Choroid plexus epithelial cell (primary cell): ENCODE measurements at regions not wholly inside any gene's neighbourhood (a gene's known extent, or its start where the extent isn't known, plus 50 kb on each side); places are given as distances from the start of the nearest gene placed in this dataset.
A peak's percentile ranks its signal among the peaks of the same experiment; 100 is the strongest.

Experiments
- DNase-seq: peaks from one replicate; pipeline ENCODE4 v3.0.0-alpha.2; 2010; ENCODE audit warnings: low read depth
- H3K4me3 ChIP-seq: 2 replicates; pipeline ENCODE4 v1.5.1; 2011; ENCODE audit warnings: low read depth, mild to moderate bottlenecking, control low read depth, low read length, moderate library complexity
- TF ChIP-seq, protein P1 (sequence below): conservative IDR thresholded peaks from 2 replicates; pipeline ENCODE4 v1.5.1; 2011; ENCODE audit warnings: low read depth, mild to moderate bottlenecking, control low read depth, inconsistent platforms, low read length, moderate library complexity

- DNase-seq, result no peak
- no peak overlapping the region for H3K4me3 ChIP-seq
- TF ChIP-seq, protein P1, sequence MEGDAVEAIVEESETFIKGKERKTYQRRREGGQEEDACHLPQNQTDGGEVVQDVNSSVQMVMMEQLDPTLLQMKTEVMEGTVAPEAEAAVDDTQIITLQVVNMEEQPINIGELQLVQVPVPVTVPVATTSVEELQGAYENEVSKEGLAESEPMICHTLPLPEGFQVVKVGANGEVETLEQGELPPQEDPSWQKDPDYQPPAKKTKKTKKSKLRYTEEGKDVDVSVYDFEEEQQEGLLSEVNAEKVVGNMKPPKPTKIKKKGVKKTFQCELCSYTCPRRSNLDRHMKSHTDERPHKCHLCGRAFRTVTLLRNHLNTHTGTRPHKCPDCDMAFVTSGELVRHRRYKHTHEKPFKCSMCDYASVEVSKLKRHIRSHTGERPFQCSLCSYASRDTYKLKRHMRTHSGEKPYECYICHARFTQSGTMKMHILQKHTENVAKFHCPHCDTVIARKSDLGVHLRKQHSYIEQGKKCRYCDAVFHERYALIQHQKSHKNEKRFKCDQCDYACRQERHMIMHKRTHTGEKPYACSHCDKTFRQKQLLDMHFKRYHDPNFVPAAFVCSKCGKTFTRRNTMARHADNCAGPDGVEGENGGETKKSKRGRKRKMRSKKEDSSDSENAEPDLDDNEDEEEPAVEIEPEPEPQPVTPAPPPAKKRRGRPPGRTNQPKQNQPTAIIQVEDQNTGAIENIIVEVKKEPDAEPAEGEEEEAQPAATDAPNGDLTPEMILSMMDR, result no peak
These were observed 491.3 kb downstream of the BUD13 start for GRCh38 chr11:116281173-116282160.

DNA sequence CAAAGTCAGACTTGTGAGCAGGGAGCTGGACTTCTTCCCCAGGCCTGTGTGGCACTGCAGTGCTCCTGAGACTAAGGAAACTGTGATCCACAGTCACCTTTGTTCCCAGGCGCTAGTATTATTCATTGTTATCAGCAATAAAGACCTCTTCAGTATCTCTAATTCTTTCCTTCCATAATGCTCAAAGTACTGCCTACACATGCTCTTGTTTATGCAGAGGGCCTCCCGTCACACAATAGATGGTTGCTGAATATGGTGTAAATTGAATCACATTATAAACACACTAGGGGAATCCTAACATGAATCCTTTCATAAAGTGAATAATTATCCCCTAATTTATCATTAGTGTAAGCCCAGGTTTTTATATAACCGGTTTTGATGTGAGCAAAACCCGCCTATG lies 493.3 kb downstream of the BUD13 start:
- TF ChIP-seq, protein P1, result no peak
- no peak for DNase-seq
- H3K4me3 ChIP-seq, result no peak overlapping the region

GRCh38 chr11:116278076-116278475 lies 494.7 kb downstream of the BUD13 start:
- H3K4me3 ChIP-seq, result no peak overlapping the region
- no peak for DNase-seq
- TF ChIP-seq, protein P1, result no peak

DNA sequence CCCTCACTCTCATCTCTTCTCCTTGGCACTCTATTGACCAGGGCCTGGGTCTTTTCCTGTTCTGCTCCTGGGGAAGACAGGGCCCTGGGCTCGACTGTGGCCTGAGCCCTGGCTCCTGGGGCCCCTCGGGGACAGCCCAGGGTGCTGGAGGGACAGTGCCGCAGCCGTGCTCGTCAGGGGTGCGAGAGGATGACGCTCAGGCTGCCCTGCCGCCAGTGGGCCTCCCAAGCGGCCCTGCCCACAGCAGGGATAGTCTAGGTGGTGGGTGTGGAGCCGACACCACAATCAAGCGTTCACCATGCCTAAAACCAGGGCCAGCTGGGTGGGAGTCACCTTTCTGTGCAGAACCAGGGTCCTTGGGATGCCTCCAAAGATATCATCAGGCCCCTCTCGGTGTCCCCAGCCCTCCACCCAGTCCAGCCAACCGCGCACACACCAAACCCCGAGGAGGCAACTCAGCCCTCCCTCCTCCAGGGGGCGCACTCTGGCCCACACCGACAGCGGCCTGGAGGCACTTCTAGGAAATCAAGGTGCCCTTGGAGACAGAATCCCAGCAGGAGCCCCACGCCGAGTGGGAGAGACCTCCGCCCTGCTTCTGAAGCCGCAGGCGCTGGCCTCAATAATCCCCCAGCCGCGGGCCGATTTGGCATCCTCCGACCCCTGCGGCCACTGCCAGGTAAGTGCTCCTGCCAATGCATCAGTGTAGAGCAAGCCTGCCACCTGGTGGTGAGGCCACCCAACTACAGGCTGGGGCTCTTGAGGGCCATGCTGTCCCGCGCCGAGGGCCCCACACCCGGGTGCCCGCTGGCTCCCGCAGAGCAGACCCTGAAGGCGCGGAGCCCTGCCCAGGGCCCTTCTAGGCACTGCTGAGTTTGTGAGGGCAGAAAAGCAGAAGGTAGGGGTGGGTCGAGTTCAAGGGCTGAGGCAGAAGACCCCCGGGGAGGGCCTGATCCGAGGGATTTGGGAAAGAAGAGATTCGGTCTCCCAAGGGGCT lies 496.4 kb downstream of the BUD13 start:
- no peak overlapping the region for H3K4me3 ChIP-seq
- peak; percentile 39 for DNase-seq
- TF ChIP-seq, protein P1, result peak; percentile 62

DNA sequence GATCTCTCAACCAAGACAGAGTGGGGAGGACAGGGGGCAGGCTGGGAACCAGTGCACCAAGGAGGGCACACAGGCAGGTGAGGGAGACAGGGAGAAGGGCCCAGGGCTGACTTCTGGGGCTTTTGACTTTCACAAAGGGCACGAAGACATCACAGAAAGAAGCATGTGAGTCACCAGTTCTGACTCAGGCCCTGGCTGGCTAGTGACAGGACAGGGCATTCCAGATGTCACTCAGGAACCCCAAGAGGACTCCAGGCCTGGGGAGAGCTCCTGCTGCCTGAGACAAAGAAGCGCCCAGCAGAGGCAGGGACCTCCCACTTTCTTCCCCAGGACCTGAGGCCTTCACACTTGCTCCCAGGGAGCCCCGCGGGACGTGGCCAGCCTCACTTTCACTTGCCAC lies 497.2 kb downstream of the BUD13 start:
- no peak for DNase-seq

DNA sequence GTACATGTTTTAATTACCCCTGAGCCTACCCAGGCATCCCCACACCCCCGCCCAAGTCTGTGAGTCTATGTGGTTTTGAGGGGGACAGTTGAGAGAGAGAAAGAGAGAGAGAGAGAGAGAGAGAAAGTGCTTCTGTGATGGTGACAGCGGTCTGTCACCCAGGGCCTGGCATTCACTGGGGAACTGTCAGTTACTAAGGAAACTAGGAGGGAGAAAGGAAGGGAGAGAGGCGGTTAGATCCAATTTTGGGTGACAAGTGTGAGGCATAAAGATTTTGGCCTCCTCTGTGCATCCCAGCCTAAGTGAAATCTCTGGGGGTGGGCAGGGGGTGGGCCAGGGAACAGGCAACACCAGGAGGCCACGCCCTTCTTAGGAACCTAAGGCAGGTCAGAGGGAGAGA lies 498.3 kb downstream of the BUD13 start:
- DNase-seq, result no peak
- no peak overlapping the region for H3K4me3 ChIP-seq
- TF ChIP-seq, protein P1, result no peak

More for the DNA sequence above, 497.2 kb downstream of the BUD13 start:
- H3K4me3 ChIP-seq, result no peak overlapping the region
- TF ChIP-seq, protein P1, result no peak
